CD4-positive, alpha-beta T cell treated with Interleukin-6 at 100 ng/mL for 8 hours (primary cell): ENCODE measurements at regions not wholly inside any gene's neighbourhood (a gene's known extent, or its start where the extent isn't known, plus 50 kb on each side); places are given as distances from the start of the nearest gene placed in this dataset.
"Not testable (repeated sequence)": the region's sequence is repeated elsewhere in the genome, so short reads cannot be mapped to it uniquely, and the experiment has no call there.

Experiments used
- DNase-seq: peaks from one replicate; pipeline ENCODE4 v3.0.0-alpha.2; 2020; ENCODE audit warnings: mixed read lengths, low spot score

DNA sequence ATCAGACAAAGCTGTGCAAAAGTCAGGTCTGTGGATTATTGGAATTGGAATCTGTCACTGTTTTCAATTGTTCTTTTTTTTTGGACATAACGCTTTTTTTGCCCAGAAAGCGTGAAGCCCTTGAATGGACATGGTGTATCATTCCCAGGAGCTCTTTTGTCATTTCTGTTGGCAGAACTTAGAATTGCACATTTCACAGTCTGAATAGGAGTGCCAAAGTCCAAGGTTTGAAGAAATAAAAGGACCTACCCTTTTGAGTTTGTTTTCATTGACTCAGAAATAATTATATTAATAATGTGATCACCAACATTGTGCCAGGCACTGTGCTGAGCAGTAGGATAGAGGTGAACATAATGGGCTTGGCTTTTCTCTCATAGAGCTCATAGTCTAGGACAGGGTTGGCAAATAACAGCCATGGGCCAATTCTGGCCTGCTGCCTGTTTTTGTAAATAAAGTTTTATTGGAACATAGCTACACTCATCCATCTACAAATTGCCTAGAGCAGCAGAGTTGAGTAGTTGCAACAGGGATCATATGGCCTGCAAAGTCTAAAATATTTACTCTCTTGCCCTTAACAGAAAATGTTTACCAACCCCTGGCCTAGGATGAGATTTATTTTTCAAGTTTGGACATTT, 62.6 kb upstream of the ATXN1 start:
- DNase-seq, result no peak

DNA sequence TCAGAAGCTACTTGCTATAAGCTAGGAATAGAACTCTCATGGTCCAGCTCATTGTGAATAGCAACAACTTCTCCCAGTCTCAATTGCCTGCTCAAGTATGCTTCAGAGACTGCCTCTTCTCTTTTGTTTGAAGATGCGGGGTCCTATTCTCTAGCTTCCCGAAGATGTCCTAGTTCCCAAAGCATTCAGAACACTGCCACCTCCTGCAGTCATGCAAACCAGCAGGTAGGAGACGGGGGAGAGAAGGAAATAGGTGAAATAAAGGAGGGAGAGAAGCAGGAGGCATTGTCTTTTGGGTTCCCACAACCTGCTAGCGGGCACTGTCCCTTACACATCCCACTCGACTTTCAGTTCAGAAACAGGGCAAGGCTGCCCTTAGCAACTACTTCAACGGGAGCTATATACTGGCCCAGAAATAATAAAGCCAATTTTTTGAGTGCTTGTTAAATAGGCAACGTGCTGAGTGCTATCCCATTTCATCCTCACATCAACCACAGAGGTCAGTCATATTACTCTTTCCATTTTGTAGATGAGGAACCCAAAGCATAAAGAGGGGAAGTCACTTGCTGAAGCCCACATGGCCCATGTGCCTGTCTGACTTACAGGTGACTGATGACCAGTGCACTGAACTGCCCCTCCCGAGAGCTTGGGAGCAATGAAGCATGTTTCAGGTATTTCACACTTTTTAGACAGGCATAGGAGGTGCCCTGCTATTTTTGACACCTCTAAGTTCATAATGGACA, 61.9 kb upstream of the ATXN1 start:
- no peak for DNase-seq

DNA sequence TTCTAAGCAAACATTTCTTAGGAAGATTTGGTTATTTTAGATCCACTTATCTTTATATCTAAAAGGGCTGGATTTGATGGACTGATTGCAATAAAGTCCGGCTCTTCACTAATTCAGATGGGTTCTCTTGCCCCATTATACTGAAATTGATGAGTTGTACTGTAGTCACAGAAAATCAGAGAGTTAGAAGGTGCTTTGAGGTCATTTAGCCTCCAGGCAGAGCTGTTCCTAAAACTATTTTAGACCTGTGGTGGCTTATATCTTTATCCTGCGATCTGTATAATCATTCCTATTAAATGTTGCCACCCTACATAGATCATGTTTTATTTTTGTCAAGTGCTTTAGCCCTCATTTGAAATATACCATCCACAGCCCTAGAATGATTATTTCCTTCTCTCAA, 61.3 kb upstream of the ATXN1 start:
- no peak for DNase-seq

DNA sequence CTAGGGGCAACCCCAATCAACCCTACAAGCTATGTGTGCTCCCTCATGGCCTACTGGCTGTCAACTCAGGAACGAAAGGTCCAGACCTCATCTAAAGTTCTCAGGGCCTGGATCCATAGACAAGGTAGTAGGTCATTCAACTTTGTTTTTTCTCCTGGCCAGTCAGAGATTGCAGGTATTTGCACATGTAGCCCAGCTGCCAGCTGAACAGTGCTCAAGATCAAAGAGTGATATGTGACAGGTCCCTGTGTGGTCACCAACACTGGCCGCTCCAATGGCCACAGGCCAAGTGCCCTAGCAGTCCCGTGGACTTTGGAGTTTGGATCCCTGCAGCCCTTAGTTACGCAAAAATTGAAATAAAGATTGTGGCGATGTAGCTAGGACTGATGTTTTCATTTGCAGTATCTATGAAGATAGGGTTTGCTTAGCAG, 60.6 kb upstream of the ATXN1 start:
- DNase-seq, result no peak

DNA sequence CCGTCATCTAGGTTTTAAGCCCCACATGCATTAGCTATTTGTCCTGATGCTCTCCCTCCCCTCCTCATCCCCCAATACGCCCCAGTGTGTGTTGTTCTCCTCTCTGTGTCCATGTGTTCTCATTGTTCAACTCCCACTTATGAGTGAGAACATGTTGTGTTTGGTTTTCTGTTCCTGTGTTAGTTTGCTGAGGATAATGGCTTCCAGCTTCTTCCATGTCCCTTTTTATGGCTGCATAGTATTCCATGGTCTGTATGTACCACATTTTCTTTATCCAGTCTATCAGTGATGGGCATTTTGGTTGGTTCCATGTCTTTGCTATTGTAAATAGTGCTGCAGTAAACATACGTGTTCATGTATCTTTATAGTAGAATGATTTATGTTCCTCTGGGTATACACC, 59.0 kb upstream of the ATXN1 start:
- DNase-seq, result not testable (repeated sequence)

DNA sequence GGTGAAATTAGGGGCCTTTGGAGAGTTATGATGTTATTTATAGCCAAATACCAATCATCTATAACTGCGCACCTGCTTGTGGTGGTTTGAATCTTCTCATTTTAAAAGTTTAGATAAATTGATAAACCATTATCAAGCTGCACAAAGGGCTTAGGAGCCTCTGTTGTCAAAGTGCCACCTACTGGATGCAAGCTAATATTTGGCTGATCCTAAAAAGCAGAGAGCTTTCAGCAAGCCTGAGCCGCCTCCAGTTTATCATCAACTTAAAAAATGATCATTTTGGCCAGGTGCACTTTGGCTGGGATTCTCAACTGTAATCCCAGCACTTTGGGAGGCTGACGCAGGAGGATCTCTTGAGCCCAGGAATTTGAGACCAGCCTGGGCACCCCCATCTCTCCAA, 58.5 kb upstream of the ATXN1 start:
- DNase-seq, result no peak

DNA sequence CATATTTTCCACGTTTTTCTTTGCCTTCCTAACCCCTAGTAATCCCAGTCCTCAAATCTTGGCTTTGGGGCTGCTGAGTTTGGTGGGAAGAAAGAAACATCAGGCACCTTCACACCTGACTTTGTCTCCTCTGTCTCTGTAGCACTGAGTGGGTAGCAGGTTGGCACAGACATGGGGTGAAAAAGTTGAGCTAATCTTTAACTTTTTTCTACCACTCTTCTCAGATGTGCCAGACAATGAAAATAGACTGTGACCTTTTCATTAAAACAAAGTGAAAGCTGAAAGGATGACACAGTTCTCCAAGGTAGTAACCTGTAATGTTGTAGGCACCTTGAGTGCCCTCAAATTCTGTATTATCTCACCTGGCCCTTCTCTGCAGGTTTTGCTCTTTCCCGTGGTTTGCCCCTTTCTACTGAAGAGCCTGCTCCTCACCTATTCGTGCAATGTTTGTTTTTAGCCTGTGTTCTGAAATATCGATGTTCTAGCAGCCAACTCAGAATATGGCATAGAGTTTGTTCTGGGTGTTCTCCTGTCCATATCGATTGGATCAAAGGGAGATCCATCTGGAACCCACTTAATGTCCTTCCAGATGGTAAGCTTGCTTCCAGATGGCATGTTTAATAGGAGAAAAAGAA, 57.8 kb upstream of the ATXN1 start:
- DNase-seq, result no peak

DNA sequence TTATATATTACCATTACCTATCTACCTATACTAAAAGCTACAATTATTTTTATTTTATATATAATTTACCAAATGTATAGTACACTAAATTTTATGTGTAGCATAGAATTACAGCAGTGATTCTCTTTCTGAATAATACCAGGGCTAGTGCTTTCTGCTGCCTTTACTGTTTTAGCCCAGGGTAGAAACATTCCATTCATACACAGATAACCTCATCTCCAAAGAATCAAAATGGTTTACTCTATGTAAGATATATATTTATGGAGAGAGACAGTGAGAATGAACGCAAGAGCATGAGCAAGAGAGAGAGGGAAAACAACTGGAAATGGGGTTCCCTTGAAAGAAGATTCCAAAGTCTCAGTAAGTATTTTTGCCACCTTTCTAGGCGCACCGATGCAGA, 56.3 kb upstream of the ATXN1 start:
- DNase-seq, result no peak

DNA sequence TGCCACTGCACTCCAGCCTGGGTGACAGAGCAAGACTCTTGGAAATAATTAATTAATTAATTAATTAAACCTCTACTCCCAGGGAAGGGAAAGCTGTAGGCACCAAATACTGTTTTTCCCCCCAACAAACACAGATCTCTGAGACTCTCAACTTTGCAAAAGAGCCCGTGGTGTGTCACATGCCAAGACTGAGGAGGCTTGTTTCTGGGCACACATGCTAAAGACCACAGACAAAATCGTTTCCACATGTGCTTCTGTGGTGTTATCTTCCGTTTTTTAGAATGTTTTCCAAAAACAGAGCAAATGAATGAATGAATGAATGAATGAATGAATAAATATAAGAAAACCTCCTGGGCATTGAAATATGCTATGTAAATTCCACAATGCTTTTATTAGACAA, 55.6 kb upstream of the ATXN1 start:
- DNase-seq, result no peak

DNA sequence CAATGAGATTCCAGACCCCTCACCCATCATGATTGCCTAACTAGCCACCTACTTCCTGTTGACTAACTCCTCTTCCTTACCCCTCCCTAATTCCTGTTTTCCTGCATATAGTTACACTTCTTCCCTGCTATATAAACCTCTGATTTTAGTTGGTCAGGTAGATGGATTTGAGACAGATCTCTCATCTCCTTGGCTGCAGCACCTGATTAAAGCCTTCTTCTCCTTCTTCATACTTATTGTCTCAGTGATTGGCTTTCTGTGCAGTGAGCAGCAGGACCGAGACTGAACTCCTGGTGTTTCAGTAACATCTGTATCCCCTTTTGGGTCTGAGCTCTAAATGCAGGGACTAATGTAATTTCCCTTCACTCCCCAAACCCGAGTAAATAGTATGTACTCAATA, 51.7 kb upstream of the ATXN1 start:
- no peak for DNase-seq

DNA sequence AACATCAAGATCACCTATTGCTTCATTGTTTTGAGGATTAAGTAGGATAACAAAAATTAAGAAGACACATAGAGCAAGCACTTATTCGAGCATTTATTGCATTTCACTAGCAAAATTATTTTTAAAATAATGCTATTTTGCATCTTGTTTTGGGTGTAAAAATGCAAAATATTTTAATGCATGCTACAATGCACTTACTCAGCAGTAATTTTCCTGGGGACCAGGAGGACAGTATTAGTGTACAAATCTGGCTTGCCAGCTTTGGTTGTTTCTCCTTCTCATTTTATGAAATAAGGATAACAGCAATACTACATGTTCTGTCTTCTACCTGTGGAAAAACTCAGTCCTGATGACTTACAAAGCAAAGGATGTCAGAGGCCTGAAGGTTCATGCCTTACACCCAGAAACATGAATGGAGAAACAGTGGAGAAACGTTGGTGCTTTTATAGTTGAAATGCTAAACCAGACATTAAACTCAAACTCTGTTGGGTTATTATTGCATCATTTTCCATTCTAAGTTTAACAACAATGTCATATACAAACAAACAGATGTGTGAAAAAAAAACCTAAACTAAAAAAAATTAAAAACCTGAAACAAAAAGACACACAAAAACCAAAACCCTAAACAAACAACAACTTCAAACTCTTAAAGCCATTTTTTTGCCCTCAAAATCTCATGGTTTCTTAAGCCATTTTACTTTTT, 50.2 kb upstream of the ATXN1 start:
- DNase-seq, result no peak
